OCI-LY3 (cell line): ENCODE measurements at regions not wholly inside any gene's neighbourhood (a gene's known extent, or its start where the extent isn't known, plus 50 kb on each side); places are given as distances from the start of the nearest gene placed in this dataset.

Source experiments
- CTCF ChIP-seq: fragments of 200-600, 300-600 bp; sonication (generic); IDR thresholded peaks from 2 replicates; pipeline ENCODE4 v1.5.1; 2014; ENCODE audit warnings: antibody characterized with exemption, low read length, low read depth
- EZH2phosphoT487 ChIP-seq: fragments of 200-600 bp; shearing (Covaris generic); IDR thresholded peaks from 2 replicates; pipeline ENCODE4 v1.6.1; 2018; ENCODE audit warnings: antibody characterized with exemption, mixed run types, low read depth

GRCh38 chr13:97582170-97582569 lies 148.2 kb downstream of the RAP2A start:
- no peak for TF ChIP-seq CTCF
- no peak for TF ChIP-seq EZH2phosphoT487
